Neuronal stem cell (in vitro differentiated cells): ENCODE measurements at regions not wholly inside any gene's neighbourhood (a gene's known extent, or its start where the extent isn't known, plus 50 kb on each side); places are given as distances from the start of the nearest gene placed in this dataset.
A peak's percentile ranks its signal among the peaks of the same experiment; 100 is the strongest.

Experiments
- DNase-seq: peaks from one replicate; pipeline ENCODE4 v3.0.0-alpha.2; 2013; ENCODE audit warnings: low spot score
- H2AFZ ChIP-seq: one replicate; pipeline ENCODE4 v1.6.1; 2013; ENCODE audit warnings: mild to moderate bottlenecking, low read length, inconsistent platforms
- H2AK5ac ChIP-seq: 2 replicates; pipeline ENCODE4 v1.6.1; 2013; ENCODE audit warnings: low read depth, mild to moderate bottlenecking, inconsistent platforms, low read length, moderate library complexity, mixed read lengths
- H2BK120ac ChIP-seq: 2 replicates; pipeline ENCODE4 v1.6.1; 2013; ENCODE audit warnings: low read depth, mild to moderate bottlenecking, inconsistent platforms, low read length, moderate library complexity, mixed read lengths
- H2BK12ac ChIP-seq: one replicate; pipeline ENCODE4 v1.6.1; 2013; ENCODE audit warnings: low read length, inconsistent platforms
- H2BK15ac ChIP-seq: 2 replicates; pipeline ENCODE4 v1.6.1; 2013; ENCODE audit warnings: mild to moderate bottlenecking, low read length, inconsistent platforms, mixed read lengths
- H2BK5ac ChIP-seq: one replicate; pipeline ENCODE4 v1.6.1; 2013; ENCODE audit warnings: inconsistent platforms, mild to moderate bottlenecking, low read length, moderate library complexity
- H3K14ac ChIP-seq: one replicate; pipeline ENCODE4 v1.6.1; 2013; ENCODE audit warnings: low read length, inconsistent platforms
- H3K18ac ChIP-seq: 2 replicates; pipeline ENCODE4 v1.6.1; 2013; ENCODE audit warnings: low read length, inconsistent platforms
- H3K23ac ChIP-seq: 2 replicates; pipeline ENCODE4 v1.6.1; 2013; ENCODE audit warnings: low read depth, mild to moderate bottlenecking, mixed read lengths, low read length, inconsistent platforms; ENCODE audit not compliant: poor library complexity
- H3K27ac ChIP-seq: replicated peaks from 3 replicates; pipeline ENCODE4 v1.5.1; 2013; ENCODE audit warnings: low read length, inconsistent platforms
- H3K27me3 ChIP-seq, 3 experiments: 2 replicates each; pipeline ENCODE4 v1.6.1; 2013; ENCODE audit warnings: low read length in 3 of 3, mild to moderate bottlenecking in 2 of 3, inconsistent platforms in 1 of 3, low read depth in 1 of 3, mixed read lengths in 1 of 3, moderate library complexity in 1 of 3; ENCODE audit not compliant: control insufficient read depth in 3 of 3, insufficient read depth in 3 of 3
- H3K36me3 ChIP-seq, 2 donors: replicated peaks in 1 of 2; 2 replicates each; pipeline ENCODE4 v1.6.1; 2013; ENCODE audit warnings: low read length in 2 of 2; ENCODE audit not compliant: control insufficient read depth in 2 of 2, insufficient read depth in 2 of 2
- H3K4ac ChIP-seq: 2 replicates; pipeline ENCODE4 v1.6.1; 2013; ENCODE audit warnings: inconsistent platforms, mild to moderate bottlenecking, low read length, moderate library complexity
- H3K4me1 ChIP-seq, 2 donors: 1 replicate in 1 of 2; 2 replicates in 1 of 2; pipeline ENCODE4 v1.6.1; 2013; ENCODE audit warnings: low read length in 2 of 2, low read depth in 1 of 2; ENCODE audit not compliant: control insufficient read depth in 2 of 2, insufficient read depth in 1 of 2
- H3K4me2 ChIP-seq: one replicate; pipeline ENCODE4 v1.6.1; 2013; ENCODE audit warnings: mild to moderate bottlenecking, low read length, inconsistent platforms; ENCODE audit not compliant: insufficient read depth, poor library complexity, severe bottlenecking
- H3K4me3 ChIP-seq, 2 donors: 2 replicates each; pipeline ENCODE4 v1.5.1; 2013; ENCODE audit warnings: low read length in 2 of 2, mild to moderate bottlenecking in 2 of 2, inconsistent platforms in 1 of 2, moderate library complexity in 1 of 2
- H3K79me1 ChIP-seq: one replicate; pipeline ENCODE4 v1.6.1; 2013; ENCODE audit warnings: low read depth, mild to moderate bottlenecking, inconsistent platforms, low read length, moderate library complexity
- H3K9ac ChIP-seq: one replicate; pipeline ENCODE4 v1.6.1; 2013; ENCODE audit warnings: mild to moderate bottlenecking, low read depth, low read length, inconsistent platforms; ENCODE audit not compliant: poor library complexity
- H3K9me3 ChIP-seq, 2 donors: replicated peaks in 1 of 2; 2 replicates each; pipeline versions ENCODE3 to v1.6.1; 2013; ENCODE audit warnings: low read length in 2 of 2, mild to moderate bottlenecking in 2 of 2, inconsistent platforms in 1 of 2, low read depth in 1 of 2, mixed read lengths in 1 of 2, moderate library complexity in 1 of 2; ENCODE audit not compliant: control insufficient read depth in 2 of 2, insufficient read depth in 1 of 2
- H4K8ac ChIP-seq: one replicate; pipeline ENCODE4 v1.6.1; 2013; ENCODE audit warnings: low read depth, mild to moderate bottlenecking, inconsistent platforms, low read length, moderate library complexity
- H4K91ac ChIP-seq: one replicate; pipeline ENCODE4 v1.6.1; 2013; ENCODE audit warnings: low read length, low read depth, mild to moderate bottlenecking, inconsistent platforms; ENCODE audit not compliant: poor library complexity
- WGBS, 2 donors: extraction: QIAGEN DNeasy Blood & Tissue Kit; methylation state at CpG; one replicate each; pipeline ENCODE4 v1.1.7; 2013; ENCODE audit warnings: missing lambda C conversion rate in 2 of 2, mixed read lengths in 1 of 2; ENCODE audit not compliant: insufficient read length in 2 of 2, insufficient replicate concordance in 1 of 2; ENCODE audit errors: extremely low coverage in 2 of 2; 5-methylcytosine and 5-hydroxymethylcytosine counted together

DNA sequence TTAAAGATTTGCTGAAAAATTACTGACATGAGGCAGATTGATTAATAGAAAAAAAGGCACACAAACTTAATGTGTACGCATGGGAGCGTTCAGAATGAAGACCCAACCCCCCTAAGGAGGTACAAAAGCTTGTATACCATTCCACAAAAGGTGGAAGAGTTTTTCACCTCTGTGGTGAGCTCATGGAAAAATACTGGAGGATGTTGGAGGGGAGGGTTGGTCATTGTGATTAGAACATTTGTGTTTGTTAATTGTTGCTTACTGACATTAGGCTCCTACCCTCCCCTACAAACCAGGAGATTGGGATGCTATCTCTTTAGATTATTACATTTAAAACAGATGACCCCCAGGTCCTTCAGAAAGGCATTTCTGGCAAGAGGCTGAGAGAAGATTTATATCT lies 1973.3 kb downstream of the OLFM4 start:
- no peak for DNase-seq
- H3K4me1 ChIP-seq: peaks cover 0 to 3% of the 10 kb centered on the region in 2 donors
- H2BK5ac ChIP-seq: no peak overlapping the region
- no peak overlapping the region for H3K18ac ChIP-seq
- no peaks in the 10 kb centered on the region for H3K27me3 ChIP-seq
- no peaks in the 10 kb centered on the region for H3K36me3 ChIP-seq
- no peaks in the 10 kb centered on the region for H3K79me1 ChIP-seq
- H4K8ac ChIP-seq: no peak overlapping the region
- no peak overlapping the region for H3K4me3 ChIP-seq
- H2BK15ac ChIP-seq: no peak overlapping the region
- no peak overlapping the region for H2BK120ac ChIP-seq
- no peak overlapping the region for H2AFZ ChIP-seq
- no peak overlapping the region for H3K4me2 ChIP-seq
- no peak overlapping the region for H3K14ac ChIP-seq
- no peak overlapping the region for H3K9ac ChIP-seq
- no peak overlapping the region for H3K4ac ChIP-seq
- no CpG with 5 or more reads among the region's 2 CpGs for WGBS, 2 donors
- H2AK5ac ChIP-seq: no peak overlapping the region
- H3K27ac ChIP-seq: no peak overlapping the region
- no peak overlapping the region for H2BK12ac ChIP-seq
- H3K9me3 ChIP-seq: no peaks in the 10 kb centered on the region
- no peak overlapping the region for H3K23ac ChIP-seq
- H4K91ac ChIP-seq: no peak overlapping the region

GRCh38 chr13:55007681-55008080 lies 1979.1 kb downstream of the OLFM4 start:
- no peak overlapping the region for H3K23ac ChIP-seq
- H2BK12ac ChIP-seq: no peak overlapping the region
- no peak overlapping the region for H2BK120ac ChIP-seq
- no peak overlapping the region for H3K4ac ChIP-seq
- no peak overlapping the region for H3K4me2 ChIP-seq
- no peak overlapping the region for H3K27ac ChIP-seq
- no peaks in the 10 kb centered on the region for H3K27me3 ChIP-seq
- no peaks in the 10 kb centered on the region for H3K4me1 ChIP-seq
- no peak overlapping the region for H2BK5ac ChIP-seq
- H3K9ac ChIP-seq: no peak overlapping the region
- DNase-seq: no peak
- no peak overlapping the region for H4K8ac ChIP-seq
- no peaks in the 10 kb centered on the region for H3K36me3 ChIP-seq
- no CpG with 5 or more reads among the region's 2 CpGs for WGBS, 2 donors
- H2BK15ac ChIP-seq: no peak overlapping the region
- H3K4me3 ChIP-seq: no peak overlapping the region
- H3K14ac ChIP-seq: no peak overlapping the region
- no peaks in the 10 kb centered on the region for H3K79me1 ChIP-seq
- H3K9me3 ChIP-seq: no peaks in the 10 kb centered on the region
- no peak overlapping the region for H3K18ac ChIP-seq
- no peak overlapping the region for H4K91ac ChIP-seq
- no peak overlapping the region for H2AFZ ChIP-seq
- H2AK5ac ChIP-seq: no peak overlapping the region

- Histone ChIP-seq H3K4ac (no peak overlapping the region), H3K9me3 (no peaks in the 10 kb centered on the region), H4K91ac (no peak overlapping the region), H3K36me3 (no peaks in the 10 kb centered on the region), H3K27me3 (no peaks in the 10 kb centered on the region), H2BK12ac (no peak overlapping the region), H3K27ac (no peak overlapping the region), H3K4me1 (no peaks in the 10 kb centered on the region), H3K14ac (no peak overlapping the region), H2AFZ (peak overlapping the region; percentile 83), H3K4me3 (no peak overlapping the region), H3K79me1 (no peaks in the 10 kb centered on the region), H3K9ac (no peak overlapping the region), H3K18ac (no peak overlapping the region), H4K8ac (no peak overlapping the region), H2BK120ac (no peak overlapping the region), H2BK5ac (no peak overlapping the region), H2BK15ac (no peak overlapping the region), H2AK5ac (no peak overlapping the region), H3K23ac (no peak overlapping the region), H3K4me2 (no peak overlapping the region)
- no CpG with 5 or more reads among the region's 4 CpGs for WGBS, 2 donors
- no peak for DNase-seq
Measured at GRCh38 chr13:55013051-55013450, 1984.4 kb downstream of the OLFM4 start.

GRCh38 chr13:55029280-55029679 lies 2000.7 kb downstream of the OLFM4 start:
- Histone ChIP-seq H3K14ac (no peak overlapping the region), H3K4me2 (no peak overlapping the region), H3K4ac (no peak overlapping the region), H2BK5ac (no peak overlapping the region), H3K27ac (no peak overlapping the region), H3K23ac (no peak overlapping the region), H4K91ac (no peak overlapping the region), H3K4me3 (no peak overlapping the region), H3K18ac (no peak overlapping the region), H2BK12ac (no peak overlapping the region), H3K9me3 (peaks cover 0 to 4% of the 10 kb centered on the region in 2 donors), H2BK120ac (no peak overlapping the region), H2AFZ (no peak overlapping the region), H3K79me1 (no peaks in the 10 kb centered on the region), H3K9ac (no peak overlapping the region), H3K36me3 (no peaks in the 10 kb centered on the region), H3K4me1 (no peaks in the 10 kb centered on the region), H2BK15ac (no peak overlapping the region), H3K27me3 (no peaks in the 10 kb centered on the region), H2AK5ac (no peak overlapping the region), H4K8ac (no peak overlapping the region)
- DNase-seq: no peak
- WGBS, 2 donors: no CpG with 5 or more reads among the region's 2 CpGs
